Neutrophil (primary cell): ENCODE measurements at regions not wholly inside any gene's neighbourhood (a gene's known extent, or its start where the extent isn't known, plus 50 kb on each side); places are given as distances from the start of the nearest gene placed in this dataset.

ENCODE experiments used
- H3K27ac ChIP-seq: fragments of 200-600 bp; sonication (generic); 2 replicates; pipeline ENCODE4 v1.5.1; 2016; ENCODE audit warnings: mild to moderate bottlenecking, moderate library complexity
- H3K27me3 ChIP-seq: fragments of 200-600 bp; sonication (generic); 2 replicates; pipeline ENCODE4 v1.6.0; 2016; ENCODE audit warnings: mild to moderate bottlenecking
- H3K36me3 ChIP-seq: fragments of 200-600 bp; sonication (generic); 2 replicates; pipeline ENCODE4 v1.5.1; 2017
- H3K4me1 ChIP-seq, 2 experiments: fragments of 200-600 bp in 1 of 2; sonication (generic) in 1 of 2; 1 replicate in 1 of 2; 2 replicates in 1 of 2; pipeline versions ENCODE4 v1.5.1 to v1.6.1; 2013 to 2016; ENCODE audit warnings: low read depth in 1 of 2, low read length in 1 of 2, mild to moderate bottlenecking in 1 of 2, moderate library complexity in 1 of 2; ENCODE audit not compliant: control insufficient read depth in 1 of 2, insufficient read depth in 1 of 2
- H3K4me3 ChIP-seq, 2 experiments: fragments of 200-600 bp in 1 of 2; sonication (generic) in 1 of 2; 1 replicate in 1 of 2; 2 replicates in 1 of 2; pipeline ENCODE4 v1.5.1; 2013 to 2016; ENCODE audit warnings: low read depth in 1 of 2, low read length in 1 of 2, mild to moderate bottlenecking in 1 of 2, moderate library complexity in 1 of 2
- H3K9me3 ChIP-seq: fragments of 200-600 bp; sonication (generic); 2 replicates; pipeline ENCODE4 v1.5.1; 2016
- TF ChIP-seq, protein P1 (sequence below): fragments of 200-600 bp; sonication (generic); IDR thresholded peaks from 2 replicates; pipeline ENCODE4 v1.5.1; 2016; ENCODE audit warnings: antibody characterized with exemption

DNA sequence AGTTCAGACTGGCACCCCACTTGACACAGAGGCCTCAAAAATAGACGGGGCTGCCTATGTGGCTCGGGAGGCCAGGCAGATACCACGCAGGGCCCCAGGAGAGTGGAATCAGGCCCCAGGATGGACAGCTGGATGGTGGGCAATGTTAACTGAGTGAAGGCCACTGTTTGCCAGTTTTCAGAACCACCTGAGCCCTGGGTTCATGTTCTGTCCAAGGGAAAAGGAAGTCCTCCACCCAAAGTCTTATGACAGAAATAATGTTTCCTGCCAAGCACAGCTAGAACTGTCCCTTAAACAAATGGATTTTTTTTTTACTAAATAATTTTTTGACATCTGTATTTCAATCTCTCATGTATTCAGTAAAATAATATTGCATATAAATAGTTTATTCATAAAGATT is 228.4 kb downstream of the KLF13 start:
- Histone ChIP-seq H3K4me1 (no peaks in the 10 kb centered on the region), H3K9me3 (no peaks in the 10 kb centered on the region), H3K27me3 (peaks cover 4% of the 10 kb centered on the region), H3K4me3 (no peak overlapping the region), H3K27ac (no peak overlapping the region), H3K36me3 (no peaks in the 10 kb centered on the region)
- TF ChIP-seq, protein P1, sequence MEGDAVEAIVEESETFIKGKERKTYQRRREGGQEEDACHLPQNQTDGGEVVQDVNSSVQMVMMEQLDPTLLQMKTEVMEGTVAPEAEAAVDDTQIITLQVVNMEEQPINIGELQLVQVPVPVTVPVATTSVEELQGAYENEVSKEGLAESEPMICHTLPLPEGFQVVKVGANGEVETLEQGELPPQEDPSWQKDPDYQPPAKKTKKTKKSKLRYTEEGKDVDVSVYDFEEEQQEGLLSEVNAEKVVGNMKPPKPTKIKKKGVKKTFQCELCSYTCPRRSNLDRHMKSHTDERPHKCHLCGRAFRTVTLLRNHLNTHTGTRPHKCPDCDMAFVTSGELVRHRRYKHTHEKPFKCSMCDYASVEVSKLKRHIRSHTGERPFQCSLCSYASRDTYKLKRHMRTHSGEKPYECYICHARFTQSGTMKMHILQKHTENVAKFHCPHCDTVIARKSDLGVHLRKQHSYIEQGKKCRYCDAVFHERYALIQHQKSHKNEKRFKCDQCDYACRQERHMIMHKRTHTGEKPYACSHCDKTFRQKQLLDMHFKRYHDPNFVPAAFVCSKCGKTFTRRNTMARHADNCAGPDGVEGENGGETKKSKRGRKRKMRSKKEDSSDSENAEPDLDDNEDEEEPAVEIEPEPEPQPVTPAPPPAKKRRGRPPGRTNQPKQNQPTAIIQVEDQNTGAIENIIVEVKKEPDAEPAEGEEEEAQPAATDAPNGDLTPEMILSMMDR: no peak

DNA sequence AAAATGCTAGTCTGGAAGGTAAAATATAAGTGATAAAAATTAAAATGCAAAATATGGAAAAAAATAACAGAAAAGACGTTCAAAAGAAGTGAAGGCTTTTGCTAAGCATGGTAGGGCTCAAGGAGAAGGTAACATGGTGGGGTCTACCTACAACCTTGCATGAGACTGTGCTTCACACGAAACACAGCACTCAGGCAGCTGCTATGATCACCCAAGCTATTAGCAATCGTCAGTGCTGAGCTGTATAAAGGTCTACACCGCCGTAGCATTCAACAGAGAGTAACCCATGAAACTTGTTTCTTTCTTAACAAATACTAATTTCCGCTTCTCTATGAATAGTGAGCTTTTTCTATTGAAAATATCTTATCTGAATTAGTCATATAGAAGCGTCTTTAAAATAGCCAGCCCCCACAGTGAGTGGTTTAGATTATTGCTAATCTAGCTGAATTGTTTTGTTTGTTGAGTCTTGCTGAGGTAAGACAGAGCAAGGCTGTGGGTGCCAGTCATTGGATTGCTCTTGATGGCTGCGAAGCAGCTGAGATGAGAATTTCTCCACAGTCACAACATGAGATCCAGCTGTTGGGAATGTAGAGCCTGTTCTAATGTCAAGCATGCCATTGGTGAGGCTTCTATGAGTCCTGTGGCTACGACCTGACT is 230.0 kb downstream of the KLF13 start:
- Histone ChIP-seq H3K4me1 (no peaks in the 10 kb centered on the region), H3K27me3 (no peaks in the 10 kb centered on the region), H3K9me3 (no peaks in the 10 kb centered on the region), H3K27ac (no peak overlapping the region), H3K36me3 (no peaks in the 10 kb centered on the region), H3K4me3 (no peak overlapping the region)
- TF ChIP-seq, protein P1: no peak

DNA sequence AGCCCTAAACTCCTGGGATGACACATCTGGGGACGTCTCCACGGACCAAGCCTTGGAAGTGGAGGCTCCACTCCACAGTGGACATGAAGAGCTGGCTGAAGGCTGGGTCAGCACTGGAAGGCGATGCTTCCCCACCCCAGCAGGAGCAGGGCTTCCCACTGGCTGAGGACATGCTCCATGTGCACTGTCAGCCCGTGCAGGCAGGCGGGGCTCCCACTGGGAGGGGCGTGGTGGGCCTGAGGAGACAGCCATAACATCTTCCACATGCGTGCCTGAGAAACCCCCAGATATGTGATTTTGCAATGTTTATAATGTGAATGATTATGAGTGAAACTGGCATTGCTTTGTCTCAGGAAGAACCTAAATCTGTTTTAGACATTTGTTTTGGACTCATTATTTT is 231.3 kb downstream of the KLF13 start:
- TF ChIP-seq, protein P1: no peak
- H3K9me3 ChIP-seq: no peaks in the 10 kb centered on the region
- no peak overlapping the region for H3K27ac ChIP-seq
- no peaks in the 10 kb centered on the region for H3K27me3 ChIP-seq
- no peaks in the 10 kb centered on the region for H3K4me1 ChIP-seq
- no peaks in the 10 kb centered on the region for H3K36me3 ChIP-seq
- no peak overlapping the region for H3K4me3 ChIP-seq

DNA sequence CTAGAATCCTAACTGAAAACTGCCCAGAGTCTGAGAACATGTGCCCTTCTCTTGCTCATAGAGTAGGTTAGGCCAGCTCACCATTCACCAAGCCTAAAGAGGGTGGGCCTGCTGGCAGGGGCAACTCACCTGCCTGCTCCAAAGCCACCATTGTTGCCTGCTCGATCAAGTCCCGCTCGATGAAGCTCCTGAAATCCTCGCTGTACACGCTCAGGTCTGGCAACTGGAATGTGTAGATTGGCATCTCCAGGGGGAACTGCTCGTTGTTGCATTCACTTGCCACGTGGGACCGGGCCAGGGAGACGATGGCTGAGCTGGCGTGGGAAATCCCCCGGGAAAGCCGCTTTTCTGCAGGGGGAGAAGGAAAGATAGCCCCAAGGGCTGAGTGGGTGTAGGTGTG is 232.2 kb downstream of the KLF13 start:
- H3K4me3 ChIP-seq: no peak overlapping the region
- no peaks in the 10 kb centered on the region for H3K9me3 ChIP-seq
- TF ChIP-seq, protein P1: no peak
- no peaks in the 10 kb centered on the region for H3K27me3 ChIP-seq
- no peaks in the 10 kb centered on the region for H3K4me1 ChIP-seq
- H3K36me3 ChIP-seq: no peaks in the 10 kb centered on the region
- no peak overlapping the region for H3K27ac ChIP-seq

DNA sequence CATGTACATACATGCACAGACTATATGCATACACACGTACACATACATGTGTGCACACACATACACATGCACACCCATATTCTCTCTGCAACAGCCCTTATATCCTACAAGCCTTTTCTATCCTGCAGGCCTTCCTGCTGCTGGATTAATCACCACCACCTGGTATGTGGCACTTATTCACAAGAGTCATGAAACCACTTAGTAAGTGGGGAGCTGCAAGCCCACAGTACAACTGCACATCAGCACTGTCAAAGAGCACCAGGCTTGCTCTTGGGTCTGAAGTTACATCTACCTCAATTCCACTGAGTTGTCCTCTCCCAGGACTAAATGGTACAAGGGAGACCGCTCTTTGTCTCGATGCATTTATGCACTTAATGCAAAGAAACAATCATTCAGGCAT is 233.2 kb downstream of the KLF13 start:
- Histone ChIP-seq H3K4me3 (no peak overlapping the region), H3K4me1 (no peaks in the 10 kb centered on the region), H3K27ac (no peak overlapping the region), H3K27me3 (no peaks in the 10 kb centered on the region), H3K9me3 (no peaks in the 10 kb centered on the region), H3K36me3 (no peaks in the 10 kb centered on the region)
- TF ChIP-seq, protein P1: no peak
